ENCODE measurements at regions not wholly inside any gene's neighbourhood (a gene's known extent, or its start where the extent isn't known, plus 50 kb on each side); places are given as distances from the start of the nearest gene placed in this dataset.

DNA sequence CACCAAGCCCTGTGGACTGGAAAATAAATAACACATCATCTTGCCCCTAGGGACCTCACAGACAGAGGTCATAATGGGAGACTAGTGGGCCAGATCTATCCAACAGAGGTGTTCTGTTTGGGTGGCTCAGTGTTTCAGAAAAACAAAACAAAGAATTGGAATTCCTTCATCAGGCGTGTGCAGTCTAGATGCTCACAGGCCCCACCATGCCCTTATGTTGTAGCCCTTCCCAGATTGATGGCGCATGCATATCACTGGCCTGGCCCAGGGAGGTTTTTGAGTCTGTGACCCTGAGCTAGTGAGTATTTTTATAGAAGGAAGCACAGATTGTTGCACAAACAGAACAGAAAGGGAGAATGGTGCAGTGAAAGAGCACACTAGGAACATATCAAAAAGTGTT is 859.6 kb downstream of the BCL11B start:
- Histone ChIP-seq H3K27ac (ENCODE audit: low read length) (no peak overlapping the region), H3K9me3 (ENCODE audit: control insufficient read depth in 1 of 2, low read length in 2 of 2) (no peaks in the 10 kb centered on the region), H3K27me3 (ENCODE audit: low read depth, low read length) (no peaks in the 10 kb centered on the region), H3K36me3 (ENCODE audit: control insufficient read depth in 1 of 2, insufficient read depth in 2 of 2, low read length in 2 of 2) (no peaks in the 10 kb centered on the region), H3K4me3 (ENCODE audit: low read depth in 1 of 2, low read length in 2 of 2) (no peak overlapping the region), H3K4me1 (ENCODE audit: control insufficient read depth in 1 of 2, insufficient read depth in 2 of 2, low read length in 2 of 2) (no peaks in the 10 kb centered on the region)

DNA sequence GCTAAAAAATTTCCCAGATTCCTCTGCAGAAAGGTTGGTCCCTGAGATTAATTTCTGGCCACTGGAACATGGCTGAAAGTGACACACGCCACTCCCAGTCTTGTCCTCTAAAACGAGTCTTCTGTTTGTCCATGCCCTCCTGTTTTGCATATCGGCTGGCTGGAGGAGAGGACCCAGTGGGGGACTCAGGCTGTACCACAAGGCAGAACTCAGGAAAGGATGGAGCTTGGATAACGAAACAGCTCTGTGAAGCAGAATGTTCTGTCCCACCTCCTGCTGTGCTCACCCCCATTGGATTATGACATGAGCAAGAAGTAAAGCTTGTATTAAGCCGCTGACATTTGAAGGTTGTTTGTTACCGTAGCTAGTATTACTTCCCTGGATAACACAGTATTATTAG is 856.2 kb downstream of the BCL11B start:
- no peaks in the 10 kb centered on the region for H3K27me3 ChIP-seq (ENCODE audit: low read depth, low read length)
- no peaks in the 10 kb centered on the region for H3K4me1 ChIP-seq (ENCODE audit: control insufficient read depth in 1 of 2, insufficient read depth in 2 of 2, low read length in 2 of 2)
- no peaks in the 10 kb centered on the region for H3K36me3 ChIP-seq (ENCODE audit: control insufficient read depth in 1 of 2, insufficient read depth in 2 of 2, low read length in 2 of 2)
- H3K9me3 ChIP-seq (ENCODE audit: control insufficient read depth in 1 of 2, low read length in 2 of 2), result no peaks in the 10 kb centered on the region
- H3K27ac ChIP-seq (ENCODE audit: low read length), result no peak overlapping the region
- no peak overlapping the region for H3K4me3 ChIP-seq (ENCODE audit: low read depth in 1 of 2, low read length in 2 of 2)

- H3K27ac ChIP-seq (ENCODE audit: low read length), result no peak overlapping the region
- no peaks in the 10 kb centered on the region for H3K4me1 ChIP-seq (ENCODE audit: control insufficient read depth in 1 of 2, insufficient read depth in 2 of 2, low read length in 2 of 2)
- no peaks in the 10 kb centered on the region for H3K36me3 ChIP-seq (ENCODE audit: control insufficient read depth in 1 of 2, insufficient read depth in 2 of 2, low read length in 2 of 2)
- no peaks in the 10 kb centered on the region for H3K9me3 ChIP-seq (ENCODE audit: control insufficient read depth in 1 of 2, low read length in 2 of 2)
- no peak overlapping the region for H3K4me3 ChIP-seq (ENCODE audit: low read depth in 1 of 2, low read length in 2 of 2)
- H3K27me3 ChIP-seq (ENCODE audit: low read depth, low read length), result no peaks in the 10 kb centered on the region
Measured at GRCh38 chr14:98417001-98417400, 855.0 kb downstream of the BCL11B start.

DNA sequence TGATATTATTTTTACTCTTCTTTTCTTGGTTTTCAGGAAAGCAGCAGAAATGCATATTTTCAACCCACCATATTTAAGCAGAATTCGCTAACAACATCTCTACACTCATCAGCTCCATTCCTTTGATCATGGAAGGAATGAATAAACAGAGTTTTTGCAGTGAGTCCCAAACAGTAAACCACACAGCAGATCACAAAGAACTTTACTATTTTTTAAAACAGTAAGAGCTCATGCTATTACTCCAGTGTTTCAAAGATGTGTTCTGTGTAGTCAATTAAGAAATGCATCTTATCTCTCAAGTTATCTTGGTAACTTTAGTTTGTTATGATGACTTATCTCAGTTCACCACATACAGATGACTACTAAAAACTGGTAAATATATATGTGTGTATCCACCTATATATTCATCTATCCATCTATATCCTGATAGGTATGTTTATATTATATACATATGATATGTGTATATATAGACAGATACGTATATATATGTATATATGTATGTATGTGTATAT is 843.5 kb downstream of the BCL11B start:
- no peak overlapping the region for H3K27ac ChIP-seq (ENCODE audit: low read length)
- H3K9me3 ChIP-seq (ENCODE audit: control insufficient read depth in 1 of 2, low read length in 2 of 2), result no peaks in the 10 kb centered on the region
- H3K36me3 ChIP-seq (ENCODE audit: control insufficient read depth in 1 of 2, insufficient read depth in 2 of 2, low read length in 2 of 2), result no peaks in the 10 kb centered on the region
- H3K27me3 ChIP-seq (ENCODE audit: low read depth, low read length), result no peaks in the 10 kb centered on the region
- H3K4me3 ChIP-seq (ENCODE audit: low read depth in 1 of 2, low read length in 2 of 2), result no peak overlapping the region
- H3K4me1 ChIP-seq (ENCODE audit: control insufficient read depth in 1 of 2, insufficient read depth in 2 of 2, low read length in 2 of 2), result no peaks in the 10 kb centered on the region

DNA sequence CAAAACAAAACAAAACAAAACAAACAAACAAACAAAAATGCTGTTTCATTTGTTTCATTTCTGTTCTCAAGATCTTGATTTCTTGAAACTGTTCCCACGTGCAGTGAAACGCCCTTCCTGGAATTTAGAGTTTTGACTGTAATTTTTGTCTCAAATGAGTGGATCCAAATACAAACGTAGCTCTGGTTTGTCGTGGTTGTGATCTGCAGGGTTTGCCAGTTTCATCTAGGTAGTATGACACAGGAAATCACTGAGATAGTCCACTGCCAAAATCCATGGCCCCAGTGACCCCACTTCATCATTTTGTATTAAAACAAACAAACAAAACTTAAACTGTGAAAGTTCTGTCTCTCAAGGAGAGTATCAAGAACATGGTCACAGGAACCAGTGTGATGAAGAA is 838.6 kb downstream of the BCL11B start:
- H3K27me3 ChIP-seq (ENCODE audit: low read depth, low read length), result no peaks in the 10 kb centered on the region
- H3K4me1 ChIP-seq (ENCODE audit: control insufficient read depth in 1 of 2, insufficient read depth in 2 of 2, low read length in 2 of 2), result no peaks in the 10 kb centered on the region
- no peak overlapping the region for H3K4me3 ChIP-seq (ENCODE audit: low read depth in 1 of 2, low read length in 2 of 2)
- H3K9me3 ChIP-seq (ENCODE audit: control insufficient read depth in 1 of 2, low read length in 2 of 2), result peaks cover 0 to 2% of the 10 kb centered on the region in 2 donors
- H3K27ac ChIP-seq (ENCODE audit: low read length), result no peak overlapping the region
- no peaks in the 10 kb centered on the region for H3K36me3 ChIP-seq (ENCODE audit: control insufficient read depth in 1 of 2, insufficient read depth in 2 of 2, low read length in 2 of 2)

DNA sequence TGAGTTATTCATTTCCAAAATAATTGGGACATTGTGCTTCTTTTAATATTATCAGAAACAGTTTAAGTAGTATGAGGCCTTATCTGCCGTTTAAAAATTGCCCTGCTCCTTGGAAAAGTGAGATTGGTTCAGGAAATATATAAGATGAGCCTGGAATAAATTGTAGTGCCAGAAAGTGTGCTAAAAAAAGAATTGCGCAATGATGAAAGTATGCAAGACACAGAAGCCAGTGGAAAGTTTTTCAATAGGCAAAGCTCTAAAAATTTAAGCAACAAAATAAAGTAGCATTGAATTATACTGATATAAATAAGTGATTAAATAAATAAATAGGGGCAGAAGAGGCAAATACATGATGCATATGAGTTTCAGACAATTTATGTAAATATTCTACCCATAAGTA is 834.9 kb downstream of the BCL11B start:
- Histone ChIP-seq H3K9me3 (ENCODE audit: control insufficient read depth in 1 of 2, low read length in 2 of 2) (peaks cover 0 to 2% of the 10 kb centered on the region in 2 donors), H3K4me3 (ENCODE audit: low read depth in 1 of 2, low read length in 2 of 2) (no peak overlapping the region), H3K36me3 (ENCODE audit: control insufficient read depth in 1 of 2, insufficient read depth in 2 of 2, low read length in 2 of 2) (no peaks in the 10 kb centered on the region), H3K27me3 (ENCODE audit: low read depth, low read length) (no peaks in the 10 kb centered on the region), H3K4me1 (ENCODE audit: control insufficient read depth in 1 of 2, insufficient read depth in 2 of 2, low read length in 2 of 2) (no peaks in the 10 kb centered on the region), H3K27ac (ENCODE audit: low read length) (no peak overlapping the region)

DNA sequence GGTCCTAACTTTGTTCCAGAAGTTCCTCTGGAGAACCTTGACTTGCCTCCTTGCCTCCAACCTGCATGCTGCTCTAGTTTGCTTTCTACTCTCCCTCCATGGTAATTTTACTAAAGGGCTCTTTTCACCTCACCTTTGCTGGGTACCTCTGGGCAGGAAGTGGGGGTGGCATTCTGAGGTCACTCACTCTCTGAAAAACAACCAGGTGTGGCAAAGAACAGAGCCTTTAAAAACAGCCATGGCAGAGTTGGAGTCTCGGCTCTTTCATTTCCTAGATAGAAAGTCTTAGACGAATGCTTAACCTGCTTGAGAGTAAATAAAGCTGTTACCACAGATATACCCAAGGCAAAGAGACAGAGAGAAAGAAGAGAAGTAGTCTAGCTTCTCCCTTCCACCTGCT is 827.9 kb downstream of the BCL11B start:
- Histone ChIP-seq H3K4me3 (ENCODE audit: low read depth in 1 of 2, low read length in 2 of 2) (no peak overlapping the region), H3K27me3 (ENCODE audit: low read depth, low read length) (no peaks in the 10 kb centered on the region), H3K27ac (ENCODE audit: low read length) (no peak overlapping the region), H3K4me1 (ENCODE audit: control insufficient read depth in 1 of 2, insufficient read depth in 2 of 2, low read length in 2 of 2) (no peaks in the 10 kb centered on the region), H3K36me3 (ENCODE audit: control insufficient read depth in 1 of 2, insufficient read depth in 2 of 2, low read length in 2 of 2) (no peaks in the 10 kb centered on the region), H3K9me3 (ENCODE audit: control insufficient read depth in 1 of 2, low read length in 2 of 2) (no peaks in the 10 kb centered on the region)

DNA sequence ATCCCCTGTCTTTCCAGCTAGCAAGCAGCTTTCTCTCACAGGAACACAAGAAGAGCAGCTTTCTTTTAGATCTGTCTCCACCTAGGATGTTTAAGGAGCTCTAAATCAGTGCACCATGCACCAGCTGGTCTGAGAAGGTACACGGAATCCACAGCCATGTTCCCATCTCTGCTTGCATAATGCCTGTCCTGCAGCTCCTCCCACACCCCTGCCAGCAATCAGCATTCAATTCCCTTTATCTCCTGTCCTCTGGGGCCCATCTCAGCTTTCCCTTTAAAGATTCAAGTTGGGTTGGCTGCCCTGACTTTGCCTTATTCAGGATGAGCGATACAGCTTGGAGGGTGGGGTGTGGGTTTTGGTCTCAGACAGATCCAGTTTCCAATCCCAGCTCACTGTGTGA is 826.3 kb downstream of the BCL11B start:
- Histone ChIP-seq H3K27me3 (ENCODE audit: low read depth, low read length) (no peaks in the 10 kb centered on the region), H3K27ac (ENCODE audit: low read length) (no peak overlapping the region)

DNA sequence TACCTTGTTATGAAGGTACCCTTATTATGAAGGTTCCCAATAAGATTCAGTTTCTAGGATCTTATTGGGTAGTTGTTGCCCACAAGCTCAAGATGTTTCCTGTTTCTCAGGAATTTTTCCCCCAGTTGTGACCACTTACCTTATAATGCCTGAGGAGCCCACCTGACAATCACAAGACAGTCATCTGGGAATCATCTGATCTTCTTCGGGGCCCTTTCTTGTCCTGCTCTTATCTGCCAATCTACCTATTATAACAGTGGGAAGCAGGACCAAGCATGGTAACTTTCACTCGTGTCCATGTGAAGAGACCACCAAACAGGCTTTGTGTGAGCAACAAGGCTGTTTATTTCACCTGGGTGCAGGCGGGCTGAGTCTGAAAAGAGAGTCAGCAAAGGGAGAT is 825.5 kb downstream of the BCL11B start:
- Histone ChIP-seq H3K36me3 (ENCODE audit: control insufficient read depth in 1 of 2, insufficient read depth in 2 of 2, low read length in 2 of 2) (no peaks in the 10 kb centered on the region), H3K4me1 (ENCODE audit: control insufficient read depth in 1 of 2, insufficient read depth in 2 of 2, low read length in 2 of 2) (no peaks in the 10 kb centered on the region), H3K9me3 (ENCODE audit: control insufficient read depth in 1 of 2, low read length in 2 of 2) (no peaks in the 10 kb centered on the region), H3K27me3 (ENCODE audit: low read depth, low read length) (no peaks in the 10 kb centered on the region), H3K27ac (ENCODE audit: low read length) (no peak overlapping the region), H3K4me3 (ENCODE audit: low read depth in 1 of 2, low read length in 2 of 2) (no peak overlapping the region)

More for the DNA sequence above, 826.3 kb downstream of the BCL11B start:
- Histone ChIP-seq H3K36me3 (ENCODE audit: control insufficient read depth in 1 of 2, insufficient read depth in 2 of 2, low read length in 2 of 2) (no peaks in the 10 kb centered on the region), H3K4me3 (ENCODE audit: low read depth in 1 of 2, low read length in 2 of 2) (no peak overlapping the region), H3K4me1 (ENCODE audit: control insufficient read depth in 1 of 2, insufficient read depth in 2 of 2, low read length in 2 of 2) (no peaks in the 10 kb centered on the region), H3K9me3 (ENCODE audit: control insufficient read depth in 1 of 2, low read length in 2 of 2) (no peaks in the 10 kb centered on the region)

DNA sequence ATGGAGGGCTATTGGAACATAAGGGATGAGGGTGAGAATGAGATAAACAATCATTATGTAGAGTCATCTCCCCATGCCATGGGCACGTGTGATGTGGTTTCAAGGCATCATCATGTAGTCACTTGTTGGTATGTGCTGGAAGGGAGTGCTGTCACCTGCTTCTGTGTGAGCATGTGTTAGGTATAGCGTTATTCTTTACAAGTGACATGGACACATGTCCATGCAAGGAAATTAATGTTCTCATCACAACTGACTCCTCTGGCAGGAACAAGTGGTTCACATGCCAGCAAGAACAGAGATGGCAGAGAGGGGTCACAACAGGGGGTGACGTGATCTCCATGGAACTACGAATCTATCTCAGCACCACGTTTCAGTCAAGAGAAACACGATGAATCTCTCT is 815.8 kb downstream of the BCL11B start:
- Histone ChIP-seq H3K9me3 (ENCODE audit: control insufficient read depth in 1 of 2, low read length in 2 of 2) (no peaks in the 10 kb centered on the region), H3K27ac (ENCODE audit: low read length) (no peak overlapping the region), H3K4me1 (ENCODE audit: control insufficient read depth in 1 of 2, insufficient read depth in 2 of 2, low read length in 2 of 2) (no peaks in the 10 kb centered on the region), H3K27me3 (ENCODE audit: low read depth, low read length) (no peaks in the 10 kb centered on the region), H3K36me3 (ENCODE audit: control insufficient read depth in 1 of 2, insufficient read depth in 2 of 2, low read length in 2 of 2) (no peaks in the 10 kb centered on the region), H3K4me3 (ENCODE audit: low read depth in 1 of 2, low read length in 2 of 2) (no peak overlapping the region)

- no peaks in the 10 kb centered on the region for H3K4me1 ChIP-seq (ENCODE audit: control insufficient read depth in 1 of 2, insufficient read depth in 2 of 2, low read length in 2 of 2)
- H3K27ac ChIP-seq (ENCODE audit: low read length), result no peak overlapping the region
- peaks cover 0 to 4% of the 10 kb centered on the region in 2 donors for H3K9me3 ChIP-seq (ENCODE audit: control insufficient read depth in 1 of 2, low read length in 2 of 2)
- no peaks in the 10 kb centered on the region for H3K36me3 ChIP-seq (ENCODE audit: control insufficient read depth in 1 of 2, insufficient read depth in 2 of 2, low read length in 2 of 2)
- no peak overlapping the region for H3K4me3 ChIP-seq (ENCODE audit: low read depth in 1 of 2, low read length in 2 of 2)
- no peaks in the 10 kb centered on the region for H3K27me3 ChIP-seq (ENCODE audit: low read depth, low read length)
Measured at GRCh38 chr14:98458702-98459101, 813.3 kb downstream of the BCL11B start.

GRCh38 chr14:98462908-98463307 is 809.1 kb downstream of the BCL11B start:
- no peak overlapping the region for H3K27ac ChIP-seq (ENCODE audit: low read length)
- H3K4me3 ChIP-seq (ENCODE audit: low read depth in 1 of 2, low read length in 2 of 2), result no peak overlapping the region
- H3K36me3 ChIP-seq (ENCODE audit: control insufficient read depth in 1 of 2, insufficient read depth in 2 of 2, low read length in 2 of 2), result no peaks in the 10 kb centered on the region
- H3K27me3 ChIP-seq (ENCODE audit: low read depth, low read length), result no peaks in the 10 kb centered on the region
- peaks cover 0 to 4% of the 10 kb centered on the region in 2 donors for H3K9me3 ChIP-seq (ENCODE audit: control insufficient read depth in 1 of 2, low read length in 2 of 2)
- H3K4me1 ChIP-seq (ENCODE audit: control insufficient read depth in 1 of 2, insufficient read depth in 2 of 2, low read length in 2 of 2), result no peaks in the 10 kb centered on the region

Measured in muscle layer of duodenum (tissue), 2 donors.